Type B pancreatic cell (in vitro differentiated cells): ENCODE measurements at regions not wholly inside any gene's neighbourhood (a gene's known extent, or its start where the extent isn't known, plus 50 kb on each side); places are given as distances from the start of the nearest gene placed in this dataset.

Source experiments
- DNase-seq: peaks from one replicate; pipeline ENCODE4 v3.0.0; 2021; ENCODE audit warnings: mixed read lengths; ENCODE audit not compliant: unreplicated experiment; ENCODE audit errors: extremely low spot score
- H3K27ac Mint-ChIP-seq: 2 replicates; pipeline ENCODE4 v1.8.0; 2021; ENCODE audit warnings: mild to moderate bottlenecking, mixed read lengths
- H3K27me3 Mint-ChIP-seq: 2 replicates; pipeline ENCODE4 v1.8.0; 2021; ENCODE audit warnings: mixed read lengths
- H3K36me3 Mint-ChIP-seq: 2 replicates; pipeline ENCODE4 v1.8.0; 2021; ENCODE audit warnings: mixed read lengths
- H3K4me1 Mint-ChIP-seq: one replicate; pipeline ENCODE4 v1.8.0; 2021; ENCODE audit warnings: mixed read lengths; ENCODE audit not compliant: unreplicated experiment
- H3K4me3 Mint-ChIP-seq: 2 replicates; pipeline ENCODE4 v1.8.0; 2021; ENCODE audit warnings: mild to moderate bottlenecking, mixed read lengths
- H3K9me3 Mint-ChIP-seq: 2 replicates; pipeline ENCODE4 v1.8.0; 2021; ENCODE audit warnings: mixed read lengths
- TF ChIP-seq, protein P1 (sequence below): fragments of 200-600 bp; sonication (generic); conservative IDR thresholded peaks from 2 replicates; pipeline ENCODE4 v1.5.0; 2021; ENCODE audit warnings: antibody characterized with exemption, mild to moderate bottlenecking

DNA sequence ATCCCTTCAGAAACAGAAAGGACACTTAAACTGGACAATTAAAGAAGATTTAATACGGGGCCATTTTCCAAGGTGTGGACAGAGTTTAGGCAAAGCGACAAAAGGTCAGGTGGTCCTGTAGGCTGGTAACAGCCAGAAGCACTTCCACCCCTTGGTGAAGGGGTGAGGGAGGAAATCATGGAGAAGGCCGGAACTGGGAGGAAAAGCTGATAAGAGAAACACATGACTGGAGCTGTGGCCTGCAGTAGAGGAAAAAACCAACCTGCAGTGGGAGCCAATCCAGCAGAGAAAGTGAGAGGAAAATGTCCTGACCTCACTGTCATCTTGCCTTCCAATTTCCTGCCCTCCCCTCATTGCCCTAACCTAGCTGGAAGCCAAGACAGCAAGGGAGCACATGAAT lies 249.8 kb downstream of the LMO4 start:
- H3K27me3 Mint-ChIP-seq: no peaks in the 10 kb centered on the region
- DNase-seq: no peak
- TF ChIP-seq, protein P1, sequence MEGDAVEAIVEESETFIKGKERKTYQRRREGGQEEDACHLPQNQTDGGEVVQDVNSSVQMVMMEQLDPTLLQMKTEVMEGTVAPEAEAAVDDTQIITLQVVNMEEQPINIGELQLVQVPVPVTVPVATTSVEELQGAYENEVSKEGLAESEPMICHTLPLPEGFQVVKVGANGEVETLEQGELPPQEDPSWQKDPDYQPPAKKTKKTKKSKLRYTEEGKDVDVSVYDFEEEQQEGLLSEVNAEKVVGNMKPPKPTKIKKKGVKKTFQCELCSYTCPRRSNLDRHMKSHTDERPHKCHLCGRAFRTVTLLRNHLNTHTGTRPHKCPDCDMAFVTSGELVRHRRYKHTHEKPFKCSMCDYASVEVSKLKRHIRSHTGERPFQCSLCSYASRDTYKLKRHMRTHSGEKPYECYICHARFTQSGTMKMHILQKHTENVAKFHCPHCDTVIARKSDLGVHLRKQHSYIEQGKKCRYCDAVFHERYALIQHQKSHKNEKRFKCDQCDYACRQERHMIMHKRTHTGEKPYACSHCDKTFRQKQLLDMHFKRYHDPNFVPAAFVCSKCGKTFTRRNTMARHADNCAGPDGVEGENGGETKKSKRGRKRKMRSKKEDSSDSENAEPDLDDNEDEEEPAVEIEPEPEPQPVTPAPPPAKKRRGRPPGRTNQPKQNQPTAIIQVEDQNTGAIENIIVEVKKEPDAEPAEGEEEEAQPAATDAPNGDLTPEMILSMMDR: no peak
- no peaks in the 10 kb centered on the region for H3K9me3 Mint-ChIP-seq
- H3K4me1 Mint-ChIP-seq: no peaks in the 10 kb centered on the region
- no peak overlapping the region for H3K4me3 Mint-ChIP-seq
- no peak overlapping the region for H3K27ac Mint-ChIP-seq
- no peaks in the 10 kb centered on the region for H3K36me3 Mint-ChIP-seq

DNA sequence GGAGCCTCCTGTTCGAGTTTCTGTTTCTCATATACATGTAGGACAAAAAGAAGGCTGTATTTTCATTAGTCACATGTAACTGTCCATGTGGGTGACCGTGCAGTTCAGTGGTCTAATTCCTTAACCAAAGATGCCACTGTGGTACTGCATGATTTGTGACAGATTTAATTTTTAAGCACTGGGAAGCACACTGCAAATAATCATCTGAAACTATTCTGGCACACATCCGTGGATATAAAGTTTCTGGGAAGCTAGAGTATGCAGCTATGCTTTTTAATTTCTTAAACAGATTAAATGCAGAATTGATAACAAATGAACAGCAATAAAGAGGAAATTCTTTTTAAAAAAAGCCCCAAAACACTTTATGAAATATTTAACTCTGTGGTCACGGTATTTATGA lies 254.8 kb downstream of the LMO4 start:
- no peak overlapping the region for H3K4me3 Mint-ChIP-seq

DNA sequence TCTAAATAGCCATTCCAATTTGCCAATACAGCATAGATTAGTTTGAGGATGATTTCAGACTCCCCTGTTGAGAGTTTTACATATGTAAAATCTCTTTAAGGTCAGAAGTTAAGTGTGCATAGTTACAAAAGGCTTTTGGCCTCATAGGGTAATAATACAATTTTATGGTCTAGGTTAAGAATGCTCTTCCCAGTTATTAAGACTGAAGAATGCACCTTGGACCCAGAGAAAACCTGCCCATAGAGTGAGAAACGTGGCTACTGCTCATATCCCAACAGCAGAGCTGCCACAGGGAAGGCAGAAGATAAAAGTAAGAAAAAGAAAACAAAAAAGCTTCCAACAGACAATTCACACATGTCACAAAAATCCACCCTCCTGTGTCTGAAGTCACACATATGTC lies 255.9 kb downstream of the LMO4 start:
- TF ChIP-seq, protein P1: no peak
- Mint-ChIP-seq H3K4me1 (no peaks in the 10 kb centered on the region), H3K4me3 (no peak overlapping the region), H3K27ac (no peak overlapping the region), H3K27me3 (no peaks in the 10 kb centered on the region), H3K9me3 (no peaks in the 10 kb centered on the region), H3K36me3 (no peaks in the 10 kb centered on the region)
- DNase-seq: no peak

More for the DNA sequence above, 254.8 kb downstream of the LMO4 start:
- no peaks in the 10 kb centered on the region for H3K9me3 Mint-ChIP-seq
- TF ChIP-seq, protein P1: no peak
- no peaks in the 10 kb centered on the region for H3K27me3 Mint-ChIP-seq
- H3K27ac Mint-ChIP-seq: no peak overlapping the region
- no peaks in the 10 kb centered on the region for H3K36me3 Mint-ChIP-seq
- DNase-seq: no peak
- H3K4me1 Mint-ChIP-seq: no peaks in the 10 kb centered on the region

DNA sequence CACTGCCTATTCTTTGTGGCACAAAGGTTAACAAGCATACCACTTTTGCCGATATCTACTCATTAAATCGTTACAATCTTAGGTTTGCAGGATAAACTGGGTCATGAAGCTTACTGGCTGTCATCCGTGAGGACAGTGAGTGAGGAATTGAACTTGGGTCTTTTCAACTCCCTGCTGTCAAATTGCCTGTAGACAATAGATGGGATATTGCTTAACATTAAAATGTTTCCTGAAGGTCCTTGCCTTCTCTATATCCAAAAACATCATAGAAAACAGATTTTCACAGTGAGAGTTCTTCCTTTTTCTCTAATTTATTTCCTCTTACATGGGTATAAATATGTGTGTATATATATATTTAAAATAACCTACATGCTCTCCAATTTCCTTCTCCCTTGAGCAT lies 257.8 kb downstream of the LMO4 start:
- Mint-ChIP-seq H3K4me1 (no peaks in the 10 kb centered on the region), H3K27me3 (no peaks in the 10 kb centered on the region), H3K36me3 (no peaks in the 10 kb centered on the region), H3K9me3 (no peaks in the 10 kb centered on the region), H3K4me3 (no peak overlapping the region), H3K27ac (no peak overlapping the region)
- TF ChIP-seq, protein P1: no peak
- DNase-seq: no peak

DNA sequence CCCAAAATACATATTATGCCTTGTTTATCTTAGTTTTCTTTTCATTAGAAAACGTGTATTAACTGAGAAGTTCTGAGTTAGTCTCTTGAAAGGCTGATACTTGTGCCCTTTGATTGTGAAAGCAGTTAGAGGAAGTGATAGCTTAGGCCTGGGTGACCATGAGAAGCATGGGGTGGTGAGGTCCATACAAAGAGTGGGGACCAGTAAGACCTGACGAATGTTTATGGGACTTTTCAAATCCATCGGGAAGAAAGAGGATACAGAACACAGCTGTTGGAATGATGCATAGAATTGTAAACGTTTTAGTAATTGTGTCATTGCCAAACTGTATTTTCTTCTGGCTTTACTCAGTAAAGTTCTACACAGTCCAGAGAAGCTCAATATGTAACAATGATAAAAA lies 259.8 kb downstream of the LMO4 start:
- TF ChIP-seq, protein P1: no peak
- no peaks in the 10 kb centered on the region for H3K36me3 Mint-ChIP-seq
- no peak overlapping the region for H3K4me3 Mint-ChIP-seq
- H3K27me3 Mint-ChIP-seq: no peaks in the 10 kb centered on the region
- peaks cover 4% of the 10 kb centered on the region for H3K9me3 Mint-ChIP-seq
- no peak for DNase-seq
- H3K27ac Mint-ChIP-seq: no peak overlapping the region
- H3K4me1 Mint-ChIP-seq: no peaks in the 10 kb centered on the region

DNA sequence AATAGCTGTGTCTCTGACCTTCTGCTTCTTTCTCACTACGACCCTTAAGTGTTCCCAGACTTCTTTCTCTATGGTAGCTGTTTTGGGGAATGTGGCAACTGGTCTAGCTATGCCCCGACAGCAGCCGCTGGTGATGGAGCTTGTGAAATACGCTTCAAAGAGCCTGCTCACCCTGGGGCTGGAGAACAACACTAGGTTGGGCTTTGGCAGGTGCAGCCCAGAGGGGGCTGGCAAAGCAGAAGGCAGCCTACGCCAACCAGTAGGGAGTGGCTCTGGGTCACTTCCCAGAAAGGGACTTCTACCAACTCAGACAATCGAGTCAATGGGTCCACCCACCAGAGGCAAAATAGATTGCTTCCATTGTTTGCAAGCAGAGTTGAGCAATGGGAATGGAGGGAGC lies 262.8 kb downstream of the LMO4 start:
- H3K4me3 Mint-ChIP-seq: no peak overlapping the region
- DNase-seq: no peak

More for the DNA sequence above, 262.8 kb downstream of the LMO4 start:
- peaks cover 4% of the 10 kb centered on the region for H3K9me3 Mint-ChIP-seq
- H3K4me1 Mint-ChIP-seq: peaks cover 5% of the 10 kb centered on the region
- TF ChIP-seq, protein P1: no peak
- H3K27me3 Mint-ChIP-seq: no peaks in the 10 kb centered on the region
- no peak overlapping the region for H3K27ac Mint-ChIP-seq
- H3K36me3 Mint-ChIP-seq: no peaks in the 10 kb centered on the region
